Neural progenitor cell (in vitro differentiated cells): ENCODE measurements at regions not wholly inside any gene's neighbourhood (a gene's known extent, or its start where the extent isn't known, plus 50 kb on each side); places are given as distances from the start of the nearest gene placed in this dataset.

Experiments
- DNase-seq: peaks from one replicate; pipeline ENCODE4 v3.0.0-alpha.2; 2016; ENCODE audit warnings: low spot score
- H2AFZ ChIP-seq: fragments of 200-600 bp; sonication (generic); replicated peaks from 2 replicates; pipeline ENCODE4 v1.6.1; 2016; ENCODE audit warnings: antibody characterized with exemption
- H3F3A ChIP-seq: fragments of 200-600 bp; sonication (generic); 2 replicates; pipeline ENCODE4 v1.6.1; 2016; ENCODE audit warnings: antibody characterized with exemption, low read depth
- H3K27ac ChIP-seq: fragments of 200-600 bp; sonication (generic); 2 replicates; pipeline ENCODE4 v1.5.1; 2016; ENCODE audit warnings: mild to moderate bottlenecking
- H3K27me3 ChIP-seq: fragments of 200-600 bp; sonication (generic); 2 replicates; pipeline ENCODE4 v1.6.1; 2016; ENCODE audit warnings: mild to moderate bottlenecking, moderate library complexity
- H3K36me3 ChIP-seq: fragments of 200-600 bp; sonication (generic); 2 replicates; pipeline ENCODE4 v1.5.1; 2016
- H3K4me1 ChIP-seq: fragments of 200-600 bp; sonication (generic); 2 replicates; pipeline ENCODE4 v1.6.1; 2016; ENCODE audit warnings: mixed run types
- H3K4me2 ChIP-seq: fragments of 200-600 bp; sonication (generic); 2 replicates; pipeline ENCODE4 v1.6.1; 2016
- H3K4me3 ChIP-seq: fragments of 200-600 bp; sonication (generic); 2 replicates; pipeline ENCODE4 v1.5.1; 2016
- H3K79me2 ChIP-seq: fragments of 200-600 bp; sonication (generic); 2 replicates; pipeline ENCODE4 v1.6.1; 2016; ENCODE audit warnings: low read depth
- H3K9ac ChIP-seq: fragments of 200-600 bp; sonication (generic); 2 replicates; pipeline ENCODE4 v1.6.1; 2016
- H3K9me3 ChIP-seq: fragments of 200-600 bp; sonication (generic); 2 replicates; pipeline ENCODE4 v1.5.1; 2016; ENCODE audit warnings: low read depth
- H4K20me1 ChIP-seq: fragments of 200-600 bp; sonication (generic); 2 replicates; pipeline ENCODE4 v1.6.1; 2016; ENCODE audit warnings: low read depth
- H3K27ac Mint-ChIP-seq: 3 replicates; pipeline ENCODE4 v1.8.0; 2021; ENCODE audit warnings: mixed read lengths
- H3K27me3 Mint-ChIP-seq: 2 replicates; pipeline ENCODE4 v1.8.0; 2022; ENCODE audit warnings: low read depth, mild to moderate bottlenecking, inconsistent platforms, moderate library complexity, mixed read lengths; ENCODE audit not compliant: insufficient read depth
- H3K36me3 Mint-ChIP-seq: 3 replicates; pipeline ENCODE4 v1.8.0; 2021; ENCODE audit warnings: mixed read lengths
- H3K4me1 Mint-ChIP-seq: 3 replicates; pipeline ENCODE4 v1.8.0; 2021; ENCODE audit warnings: mixed read lengths
- H3K4me3 Mint-ChIP-seq: 3 replicates; pipeline ENCODE4 v1.8.0; 2021; ENCODE audit warnings: mild to moderate bottlenecking, moderate library complexity, mixed read lengths
- H3K9me3 Mint-ChIP-seq: 3 replicates; pipeline ENCODE4 v1.8.0; 2020; ENCODE audit warnings: mixed read lengths
- EZH2 ChIP-seq: fragments of 200-600 bp; sonication (generic); IDR thresholded peaks from 2 replicates; pipeline ENCODE4 v1.6.1; 2017; ENCODE audit warnings: antibody characterized with exemption, mild to moderate bottlenecking, moderate library complexity
- EZH2phosphoT487 ChIP-seq: fragments of 200-600 bp; sonication (generic); IDR thresholded peaks from 2 replicates; pipeline ENCODE4 v1.6.1; 2017; ENCODE audit warnings: antibody characterized with exemption
- TF ChIP-seq, protein P1 (sequence below): fragments of 200-600 bp; sonication (generic); IDR thresholded peaks from 2 replicates; pipeline ENCODE4 v1.5.1; 2017; ENCODE audit warnings: antibody characterized with exemption, mild to moderate bottlenecking

DNA sequence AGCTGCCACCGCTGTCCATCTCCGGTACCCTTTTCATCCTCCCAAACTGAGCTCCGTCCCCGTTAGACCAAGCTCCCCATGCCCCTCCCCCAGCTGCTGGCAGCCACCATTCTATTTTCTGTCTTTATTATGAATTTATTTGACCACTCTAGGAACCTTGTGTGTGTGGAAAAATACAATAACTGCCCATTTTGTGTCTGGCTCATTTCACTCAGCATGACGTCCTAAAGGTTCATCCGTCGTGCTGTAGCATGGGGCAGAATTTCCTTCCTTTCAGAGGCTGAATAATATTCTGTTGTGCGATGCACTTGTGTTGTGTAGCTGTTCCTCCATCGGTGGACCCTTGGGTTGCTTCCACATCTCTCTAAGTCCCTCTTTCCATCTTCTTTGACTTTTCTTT, 263.1 kb downstream of the SEC14L1 start:
- no peaks in the 10 kb centered on the region for H3K27me3 ChIP-seq
- no peak overlapping the region for H2AFZ ChIP-seq
- no peak overlapping the region for H3K27ac ChIP-seq
- peaks cover 96% of the 10 kb centered on the region for H4K20me1 ChIP-seq
- TF ChIP-seq EZH2phosphoT487 (no peak), EZH2 (no peak)
- TF ChIP-seq, protein P1, sequence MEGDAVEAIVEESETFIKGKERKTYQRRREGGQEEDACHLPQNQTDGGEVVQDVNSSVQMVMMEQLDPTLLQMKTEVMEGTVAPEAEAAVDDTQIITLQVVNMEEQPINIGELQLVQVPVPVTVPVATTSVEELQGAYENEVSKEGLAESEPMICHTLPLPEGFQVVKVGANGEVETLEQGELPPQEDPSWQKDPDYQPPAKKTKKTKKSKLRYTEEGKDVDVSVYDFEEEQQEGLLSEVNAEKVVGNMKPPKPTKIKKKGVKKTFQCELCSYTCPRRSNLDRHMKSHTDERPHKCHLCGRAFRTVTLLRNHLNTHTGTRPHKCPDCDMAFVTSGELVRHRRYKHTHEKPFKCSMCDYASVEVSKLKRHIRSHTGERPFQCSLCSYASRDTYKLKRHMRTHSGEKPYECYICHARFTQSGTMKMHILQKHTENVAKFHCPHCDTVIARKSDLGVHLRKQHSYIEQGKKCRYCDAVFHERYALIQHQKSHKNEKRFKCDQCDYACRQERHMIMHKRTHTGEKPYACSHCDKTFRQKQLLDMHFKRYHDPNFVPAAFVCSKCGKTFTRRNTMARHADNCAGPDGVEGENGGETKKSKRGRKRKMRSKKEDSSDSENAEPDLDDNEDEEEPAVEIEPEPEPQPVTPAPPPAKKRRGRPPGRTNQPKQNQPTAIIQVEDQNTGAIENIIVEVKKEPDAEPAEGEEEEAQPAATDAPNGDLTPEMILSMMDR: no peak
- no peak overlapping the region for H3K4me2 ChIP-seq
- no peaks in the 10 kb centered on the region for H3F3A ChIP-seq
- peaks cover 17% of the 10 kb centered on the region for H3K4me1 ChIP-seq
- no peak overlapping the region for H3K4me3 ChIP-seq
- H3K4me3 Mint-ChIP-seq: no peak overlapping the region
- H3K27me3 Mint-ChIP-seq: peaks cover 6% of the 10 kb centered on the region
- DNase-seq: no peak
- no peaks in the 10 kb centered on the region for H3K9me3 Mint-ChIP-seq
- no peaks in the 10 kb centered on the region for H3K36me3 ChIP-seq
- peaks cover 98% of the 10 kb centered on the region for H3K79me2 ChIP-seq
- no peaks in the 10 kb centered on the region for H3K9me3 ChIP-seq
- H3K9ac ChIP-seq: no peak overlapping the region
- peaks cover 21% of the 10 kb centered on the region for H3K36me3 Mint-ChIP-seq
- no peak overlapping the region for H3K27ac Mint-ChIP-seq
- peaks cover 24% of the 10 kb centered on the region for H3K4me1 Mint-ChIP-seq

DNA sequence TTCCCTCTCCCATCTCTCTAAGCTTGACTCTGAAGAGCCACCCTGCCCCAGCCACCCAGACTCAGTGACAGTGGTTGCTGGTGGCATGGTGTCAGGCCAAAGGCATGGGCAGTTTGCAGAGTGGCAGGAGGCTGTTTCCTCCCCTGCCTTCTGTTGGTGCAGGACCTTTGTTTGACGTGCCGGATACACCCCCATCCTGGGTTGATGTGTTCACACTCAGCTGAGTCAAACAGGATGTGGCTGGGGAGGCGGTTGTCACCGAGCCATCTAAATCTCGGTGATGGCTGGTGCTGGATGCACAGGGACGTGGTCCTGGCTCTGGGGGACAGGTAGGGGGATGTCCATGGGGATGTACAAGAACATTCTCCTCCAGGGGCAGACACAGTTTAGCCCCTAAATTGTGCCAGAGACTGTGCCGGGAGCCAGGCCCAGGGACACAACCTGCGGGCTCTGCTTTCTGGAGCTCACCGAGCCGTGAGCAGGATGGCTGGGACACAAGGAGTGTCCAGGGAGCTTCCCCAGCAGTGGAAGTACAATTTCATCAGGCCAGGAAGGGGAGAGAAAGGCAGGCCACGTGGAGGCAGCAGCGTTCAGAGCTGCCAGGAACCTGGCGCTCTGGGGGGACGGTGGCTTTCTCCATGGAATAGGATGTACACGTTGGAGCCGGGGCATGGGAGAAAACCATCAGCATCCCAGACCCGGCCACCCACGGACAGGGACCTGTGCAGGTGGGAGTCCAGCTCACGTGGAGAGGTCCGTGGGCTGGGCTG, 264.2 kb downstream of the SEC14L1 start:
- Histone ChIP-seq H3K27ac (no peak overlapping the region), H3K9ac (no peak overlapping the region), H4K20me1 (peaks cover 97% of the 10 kb centered on the region), H3F3A (no peaks in the 10 kb centered on the region), H3K36me3 (no peaks in the 10 kb centered on the region), H3K4me3 (no peak overlapping the region), H3K79me2 (peaks cover 89% of the 10 kb centered on the region), H3K9me3 (no peaks in the 10 kb centered on the region), H3K27me3 (no peaks in the 10 kb centered on the region), H3K4me2 (no peak overlapping the region), H2AFZ (no peak overlapping the region), H3K4me1 (peaks cover 24% of the 10 kb centered on the region)
- H3K27me3 Mint-ChIP-seq: peaks cover 4% of the 10 kb centered on the region
- H3K36me3 Mint-ChIP-seq: peaks cover 21% of the 10 kb centered on the region
- no peaks in the 10 kb centered on the region for H3K9me3 Mint-ChIP-seq
- H3K4me1 Mint-ChIP-seq: peaks cover 26% of the 10 kb centered on the region
- TF ChIP-seq EZH2phosphoT487: no peak
- TF ChIP-seq, protein P1: no peak
- no peak for TF ChIP-seq EZH2
- H3K4me3 Mint-ChIP-seq: no peak overlapping the region
- no peak overlapping the region for H3K27ac Mint-ChIP-seq
- DNase-seq: no peak

- peaks cover 23% of the 10 kb centered on the region for H3K4me1 Mint-ChIP-seq
- Histone ChIP-seq H3K27me3 (no peaks in the 10 kb centered on the region), H3F3A (no peaks in the 10 kb centered on the region), H2AFZ (no peak overlapping the region), H3K9me3 (no peaks in the 10 kb centered on the region), H3K4me3 (no peak overlapping the region), H3K4me2 (no peak overlapping the region), H3K27ac (no peak overlapping the region), H3K4me1 (peaks cover 24% of the 10 kb centered on the region), H4K20me1 (peaks cover 96% of the 10 kb centered on the region), H3K9ac (no peak overlapping the region), H3K36me3 (no peaks in the 10 kb centered on the region), H3K79me2 (peaks cover 89% of the 10 kb centered on the region)
- no peak for DNase-seq
- peaks cover 22% of the 10 kb centered on the region for H3K36me3 Mint-ChIP-seq
- peak overlapping the region; percentile 52 for H3K27ac Mint-ChIP-seq
- H3K9me3 Mint-ChIP-seq: no peaks in the 10 kb centered on the region
- TF ChIP-seq EZH2phosphoT487: no peak
- TF ChIP-seq EZH2: no peak
- TF ChIP-seq, protein P1: no peak
- H3K4me3 Mint-ChIP-seq: peak overlapping the region; percentile 27
- H3K27me3 Mint-ChIP-seq: peaks cover 4% of the 10 kb centered on the region
These were observed 265.3 kb downstream of the SEC14L1 start for GRCh38 chr17:77405867-77406732.
